ENCODE measurements at regions not wholly inside any gene's neighbourhood (a gene's known extent, or its start where the extent isn't known, plus 50 kb on each side); places are given as distances from the start of the nearest gene placed in this dataset.

DNA sequence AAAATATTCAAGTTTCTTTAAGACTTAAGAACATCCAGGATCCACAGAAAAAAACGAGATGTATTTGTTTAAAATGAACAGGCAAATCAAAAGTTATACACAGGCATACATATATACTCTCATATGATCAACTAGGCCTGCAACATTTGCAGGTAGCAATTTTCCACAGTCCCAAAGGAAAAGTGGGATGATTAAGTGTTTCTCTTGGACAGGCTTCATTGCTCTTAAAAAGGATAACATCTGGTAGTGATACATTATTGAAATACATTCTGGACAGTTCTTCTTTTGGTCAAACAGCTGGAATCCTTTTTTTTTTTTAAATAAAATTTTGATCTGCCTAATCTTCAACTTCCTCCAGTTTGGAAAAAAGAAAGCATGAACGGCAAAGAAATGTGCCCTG, 114.8 kb upstream of the TDRD3 start:
- TF ChIP-seq, protein P1, sequence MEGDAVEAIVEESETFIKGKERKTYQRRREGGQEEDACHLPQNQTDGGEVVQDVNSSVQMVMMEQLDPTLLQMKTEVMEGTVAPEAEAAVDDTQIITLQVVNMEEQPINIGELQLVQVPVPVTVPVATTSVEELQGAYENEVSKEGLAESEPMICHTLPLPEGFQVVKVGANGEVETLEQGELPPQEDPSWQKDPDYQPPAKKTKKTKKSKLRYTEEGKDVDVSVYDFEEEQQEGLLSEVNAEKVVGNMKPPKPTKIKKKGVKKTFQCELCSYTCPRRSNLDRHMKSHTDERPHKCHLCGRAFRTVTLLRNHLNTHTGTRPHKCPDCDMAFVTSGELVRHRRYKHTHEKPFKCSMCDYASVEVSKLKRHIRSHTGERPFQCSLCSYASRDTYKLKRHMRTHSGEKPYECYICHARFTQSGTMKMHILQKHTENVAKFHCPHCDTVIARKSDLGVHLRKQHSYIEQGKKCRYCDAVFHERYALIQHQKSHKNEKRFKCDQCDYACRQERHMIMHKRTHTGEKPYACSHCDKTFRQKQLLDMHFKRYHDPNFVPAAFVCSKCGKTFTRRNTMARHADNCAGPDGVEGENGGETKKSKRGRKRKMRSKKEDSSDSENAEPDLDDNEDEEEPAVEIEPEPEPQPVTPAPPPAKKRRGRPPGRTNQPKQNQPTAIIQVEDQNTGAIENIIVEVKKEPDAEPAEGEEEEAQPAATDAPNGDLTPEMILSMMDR (IDR thresholded peaks at IDR 0.05; ENCODE audit: borderline replicate concordance, extremely low read depth, low read length, poor library complexity, severe bottlenecking) = no peak
- TF ChIP-seq EZH2 (IDR thresholded peaks at IDR 0.05; ENCODE audit: borderline replicate concordance, low read depth, low read length, severe bottlenecking) = no peak
- no peak overlapping the region for H2AFZ ChIP-seq (ENCODE audit: low read depth, low read length)
- H4K20me1 ChIP-seq (ENCODE audit: insufficient read depth, low read length) = no peaks in the 10 kb centered on the region
- no peaks in the 10 kb centered on the region for H3K27me3 ChIP-seq (ENCODE audit: insufficient read depth, low read length, poor library complexity)
- no peak overlapping the region for H3K9ac ChIP-seq (ENCODE audit: low read depth, low read length)
- no peaks in the 10 kb centered on the region for H3K79me2 ChIP-seq (ENCODE audit: insufficient read depth, low read length)
- DNase-seq = no peak
- no peak overlapping the region for H3K4me3 ChIP-seq (ENCODE audit: low read depth in 1 of 2, low read length in 2 of 2)
- ATAC-seq (ENCODE audit: insufficient read depth, low read depth) = no peak
- no peak overlapping the region for H3K4me2 ChIP-seq (ENCODE audit: insufficient read depth, low read length)
- no peaks in the 10 kb centered on the region for H3K9me3 ChIP-seq (ENCODE audit: insufficient read depth, low read length, severe bottlenecking)
- H3K27ac ChIP-seq (ENCODE audit: low read length) = no peak overlapping the region
- no peaks in the 10 kb centered on the region for H3K36me3 ChIP-seq (ENCODE audit: insufficient read depth, low read length)
- no peaks in the 10 kb centered on the region for H3K4me1 ChIP-seq (ENCODE audit: insufficient read depth, low read length)

DNA sequence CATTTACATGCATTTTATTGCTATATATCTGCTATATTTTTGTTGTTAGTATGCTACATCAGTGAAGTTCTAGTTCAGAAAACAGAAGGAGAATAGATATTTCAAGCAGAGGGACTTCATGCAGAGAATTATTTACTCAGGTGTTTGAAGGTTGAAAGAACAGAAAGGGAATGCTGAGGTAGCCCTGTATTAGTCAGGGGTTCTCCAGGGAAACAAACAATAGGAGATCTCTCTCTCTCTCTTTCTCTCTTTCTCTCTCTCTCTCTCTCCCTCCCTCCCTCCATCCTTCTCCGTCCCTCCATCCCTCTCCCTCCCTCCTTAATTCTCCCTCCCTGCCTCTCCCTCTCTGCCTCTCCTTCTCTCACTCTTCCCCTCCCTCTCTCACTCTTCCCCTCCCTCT, 114.3 kb upstream of the TDRD3 start:
- H3K9ac ChIP-seq (ENCODE audit: low read depth, low read length) = no peak overlapping the region
- no peaks in the 10 kb centered on the region for H3K9me3 ChIP-seq (ENCODE audit: insufficient read depth, low read length, severe bottlenecking)
- no peaks in the 10 kb centered on the region for H3K4me1 ChIP-seq (ENCODE audit: insufficient read depth, low read length)
- H3K79me2 ChIP-seq (ENCODE audit: insufficient read depth, low read length) = no peaks in the 10 kb centered on the region
- no peak overlapping the region for H3K27ac ChIP-seq (ENCODE audit: low read length)
- no peak overlapping the region for H3K4me3 ChIP-seq (ENCODE audit: low read depth in 1 of 2, low read length in 2 of 2)
- H3K4me2 ChIP-seq (ENCODE audit: insufficient read depth, low read length) = no peak overlapping the region
- no peak overlapping the region for H2AFZ ChIP-seq (ENCODE audit: low read depth, low read length)
- H3K27me3 ChIP-seq (ENCODE audit: insufficient read depth, low read length, poor library complexity) = no peaks in the 10 kb centered on the region
- H3K36me3 ChIP-seq (ENCODE audit: insufficient read depth, low read length) = no peaks in the 10 kb centered on the region
- TF ChIP-seq EZH2 (IDR thresholded peaks at IDR 0.05; ENCODE audit: borderline replicate concordance, low read depth, low read length, severe bottlenecking) = no peak
- TF ChIP-seq, protein P1 (IDR thresholded peaks at IDR 0.05; ENCODE audit: borderline replicate concordance, extremely low read depth, low read length, poor library complexity, severe bottlenecking) = no peak
- DNase-seq (no peak), ATAC-seq (ENCODE audit: insufficient read depth, low read depth) (no peak)
- no peaks in the 10 kb centered on the region for H4K20me1 ChIP-seq (ENCODE audit: insufficient read depth, low read length)

DNA sequence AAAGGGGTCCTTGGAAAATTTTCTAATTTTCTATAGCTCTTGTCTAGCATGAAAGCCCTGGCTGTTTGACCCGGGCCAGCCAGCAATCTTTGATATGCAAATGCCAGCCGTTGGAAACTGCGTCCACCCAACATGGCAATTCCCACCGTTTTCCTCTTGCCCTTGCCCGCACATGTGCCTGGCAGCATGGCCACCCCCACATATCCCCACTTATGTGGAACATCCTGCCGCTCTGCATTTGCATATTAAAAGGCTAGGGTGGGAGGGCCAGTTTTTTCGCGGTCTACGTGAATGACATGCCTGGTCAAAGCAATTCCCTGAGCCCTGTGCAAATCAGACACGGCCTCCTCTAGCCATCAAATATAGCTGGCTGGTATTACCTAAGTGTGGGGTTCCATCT, 110.3 kb upstream of the TDRD3 start:
- Histone ChIP-seq H3K9ac (ENCODE audit: low read depth, low read length) (no peak overlapping the region), H4K20me1 (ENCODE audit: insufficient read depth, low read length) (no peaks in the 10 kb centered on the region), H3K27me3 (ENCODE audit: insufficient read depth, low read length, poor library complexity) (no peaks in the 10 kb centered on the region), H2AFZ (ENCODE audit: low read depth, low read length) (no peak overlapping the region), H3K36me3 (ENCODE audit: insufficient read depth, low read length) (no peaks in the 10 kb centered on the region), H3K79me2 (ENCODE audit: insufficient read depth, low read length) (no peaks in the 10 kb centered on the region), H3K4me3 (ENCODE audit: low read depth in 1 of 2, low read length in 2 of 2) (no peak overlapping the region), H3K4me1 (ENCODE audit: insufficient read depth, low read length) (no peaks in the 10 kb centered on the region), H3K27ac (ENCODE audit: low read length) (no peak overlapping the region), H3K4me2 (ENCODE audit: insufficient read depth, low read length) (no peak overlapping the region), H3K9me3 (ENCODE audit: insufficient read depth, low read length, severe bottlenecking) (no peaks in the 10 kb centered on the region)
- DNase-seq (no peak), ATAC-seq (ENCODE audit: insufficient read depth, low read depth) (no peak)
- TF ChIP-seq, protein P1 (IDR thresholded peaks at IDR 0.05; ENCODE audit: borderline replicate concordance, extremely low read depth, low read length, poor library complexity, severe bottlenecking) = no peak
- TF ChIP-seq EZH2 (IDR thresholded peaks at IDR 0.05; ENCODE audit: borderline replicate concordance, low read depth, low read length, severe bottlenecking) = no peak

DNA sequence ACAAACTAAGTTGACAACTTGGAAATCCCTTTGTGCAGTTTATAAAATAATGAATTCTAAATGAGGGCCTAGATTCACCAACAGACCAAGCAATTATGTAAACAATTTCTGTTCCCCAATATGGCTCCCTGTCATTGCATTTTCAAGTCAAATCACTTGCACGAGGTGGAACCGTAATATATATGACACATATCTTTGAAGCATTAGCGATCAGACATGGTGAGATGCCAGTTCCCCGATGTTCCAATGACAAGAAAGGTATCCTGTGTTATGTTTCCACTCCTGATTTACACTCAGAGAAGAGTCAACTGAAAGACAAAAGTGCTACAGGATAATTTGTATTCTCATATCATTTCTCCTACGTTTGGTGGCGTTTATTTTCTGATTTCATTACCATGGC, 108.5 kb upstream of the TDRD3 start:
- no peak for ATAC-seq (ENCODE audit: insufficient read depth, low read depth)
- no peak overlapping the region for H2AFZ ChIP-seq (ENCODE audit: low read depth, low read length)

More for the DNA sequence above, 108.5 kb upstream of the TDRD3 start:
- H3K4me2 ChIP-seq (ENCODE audit: insufficient read depth, low read length) = no peak overlapping the region
- no peak for DNase-seq
- no peaks in the 10 kb centered on the region for H4K20me1 ChIP-seq (ENCODE audit: insufficient read depth, low read length)
- TF ChIP-seq EZH2 (IDR thresholded peaks at IDR 0.05; ENCODE audit: borderline replicate concordance, low read depth, low read length, severe bottlenecking) = no peak
- TF ChIP-seq, protein P1 (IDR thresholded peaks at IDR 0.05; ENCODE audit: borderline replicate concordance, extremely low read depth, low read length, poor library complexity, severe bottlenecking) = no peak
- H3K27ac ChIP-seq (ENCODE audit: low read length) = no peak overlapping the region
- no peaks in the 10 kb centered on the region for H3K4me1 ChIP-seq (ENCODE audit: insufficient read depth, low read length)
- H3K9ac ChIP-seq (ENCODE audit: low read depth, low read length) = no peak overlapping the region
- no peaks in the 10 kb centered on the region for H3K27me3 ChIP-seq (ENCODE audit: insufficient read depth, low read length, poor library complexity)
- H3K9me3 ChIP-seq (ENCODE audit: insufficient read depth, low read length, severe bottlenecking) = no peaks in the 10 kb centered on the region
- no peaks in the 10 kb centered on the region for H3K36me3 ChIP-seq (ENCODE audit: insufficient read depth, low read length)
- no peaks in the 10 kb centered on the region for H3K79me2 ChIP-seq (ENCODE audit: insufficient read depth, low read length)
- no peak overlapping the region for H3K4me3 ChIP-seq (ENCODE audit: low read depth in 1 of 2, low read length in 2 of 2)

Measured in DND-41 (cell line).